Natural killer cell treated with Interleukin-12 subunit alpha and Interleukin-12 subunit beta and Interleukin-15 and Interleukin-18, amount 100 ng/mL, for 72 hours (primary cell): ENCODE measurements at regions not wholly inside any gene's neighbourhood (a gene's known extent, or its start where the extent isn't known, plus 50 kb on each side); places are given as distances from the start of the nearest gene placed in this dataset.
"Not testable (repeated sequence)": the region's sequence is repeated elsewhere in the genome, so short reads cannot be mapped to it uniquely, and the experiment has no call there.

Source experiments
- ATAC-seq, 2 donors: fragments of 150-1000 bp; cut with Tn5 transposase in 1 of 2; sonication (Bioruptor Pico), chemical (Tn5 transposase) in 1 of 2; 2 replicates each; pipeline ENCODE4 v1.10.0; 2021
- DNase-seq: peaks from one replicate; pipeline ENCODE4 v3.0.0; 2022; ENCODE audit warnings: low spot score
- H3K27ac Mint-ChIP-seq, 2 donors: 1 replicate in 1 of 2; 2 replicates in 1 of 2; pipeline ENCODE4 v1.8.0; 2022; ENCODE audit warnings: mixed read lengths in 2 of 2, mild to moderate bottlenecking in 1 of 2, moderate library complexity in 1 of 2
- H3K27me3 Mint-ChIP-seq, 2 donors: 1 replicate in 1 of 2; 2 replicates in 1 of 2; pipeline ENCODE4 v1.8.0; 2022; ENCODE audit warnings: mixed read lengths in 2 of 2
- H3K36me3 Mint-ChIP-seq: one replicate; pipeline ENCODE4 v1.8.0; 2022; ENCODE audit warnings: mixed read lengths
- H3K4me1 Mint-ChIP-seq, 2 donors: 1 replicate in 1 of 2; 2 replicates in 1 of 2; pipeline ENCODE4 v1.8.0; 2022; ENCODE audit warnings: low read depth in 2 of 2, mixed read lengths in 2 of 2, mild to moderate bottlenecking in 1 of 2
- H3K4me3 Mint-ChIP-seq: one replicate; pipeline ENCODE4 v1.8.0; 2022; ENCODE audit warnings: mixed read lengths
- H3K9me3 Mint-ChIP-seq: 2 replicates; pipeline ENCODE4 v1.8.0; 2022; ENCODE audit warnings: mixed read lengths

GRCh38 chr10:55551603-55552002 lies 750.6 kb upstream of the PCDH15 start:
- H3K27me3 Mint-ChIP-seq, result no peaks in the 10 kb centered on the region
- no peak for ATAC-seq
- no peak overlapping the region for H3K4me3 Mint-ChIP-seq
- peaks cover 13% of the 10 kb centered on the region for H3K9me3 Mint-ChIP-seq
- H3K36me3 Mint-ChIP-seq, result peaks cover 4% of the 10 kb centered on the region
- no peaks in the 10 kb centered on the region for H3K4me1 Mint-ChIP-seq
- DNase-seq, result no peak
- no peak overlapping the region for H3K27ac Mint-ChIP-seq

- Mint-ChIP-seq H3K36me3 (peaks cover 4% of the 10 kb centered on the region), H3K27ac (no peak overlapping the region), H3K9me3 (peaks cover 15% of the 10 kb centered on the region), H3K27me3 (no peaks in the 10 kb centered on the region), H3K4me1 (no peaks in the 10 kb centered on the region), H3K4me3 (no peak overlapping the region)
- ATAC-seq, result no peak
- DNase-seq, result no peak
Observed at GRCh38 chr10:55550236-55550635, 749.2 kb upstream of the PCDH15 start.

GRCh38 chr10:55537497-55537896 lies 736.5 kb upstream of the PCDH15 start:
- not testable (repeated sequence) for H3K27ac Mint-ChIP-seq, DNase-seq, H3K27me3 Mint-ChIP-seq, H3K4me1 Mint-ChIP-seq, H3K36me3 Mint-ChIP-seq, H3K4me3 Mint-ChIP-seq, ATAC-seq, H3K9me3 Mint-ChIP-seq

GRCh38 chr10:55519264-55519663 lies 718.2 kb upstream of the PCDH15 start:
- peaks cover 4% of the 10 kb centered on the region for H3K36me3 Mint-ChIP-seq
- H3K27ac Mint-ChIP-seq, result no peak overlapping the region
- H3K27me3 Mint-ChIP-seq, result no peaks in the 10 kb centered on the region
- no peaks in the 10 kb centered on the region for H3K4me1 Mint-ChIP-seq
- DNase-seq, result no peak
- H3K4me3 Mint-ChIP-seq, result no peak overlapping the region
- ATAC-seq, result no peak
- peaks cover 18% of the 10 kb centered on the region for H3K9me3 Mint-ChIP-seq

GRCh38 chr10:55518416-55518815 lies 717.4 kb upstream of the PCDH15 start:
- DNase-seq, H3K4me1 Mint-ChIP-seq, H3K27me3 Mint-ChIP-seq, H3K4me3 Mint-ChIP-seq, H3K36me3 Mint-ChIP-seq, H3K27ac Mint-ChIP-seq, ATAC-seq: not testable (repeated sequence)
- H3K9me3 Mint-ChIP-seq, result peaks cover 18% of the 10 kb centered on the region

- ATAC-seq (no peak), DNase-seq (no peak)
- no peaks in the 10 kb centered on the region for H3K36me3 Mint-ChIP-seq
- no peaks in the 10 kb centered on the region for H3K4me1 Mint-ChIP-seq
- peaks cover 7% of the 10 kb centered on the region for H3K9me3 Mint-ChIP-seq
- H3K27me3 Mint-ChIP-seq, result no peaks in the 10 kb centered on the region
- H3K27ac Mint-ChIP-seq, result no peak overlapping the region
- no peak overlapping the region for H3K4me3 Mint-ChIP-seq
Observed at GRCh38 chr10:55509168-55509567, 708.1 kb upstream of the PCDH15 start.

- no peaks in the 10 kb centered on the region for H3K27me3 Mint-ChIP-seq
- H3K27ac Mint-ChIP-seq, result no peak overlapping the region
- H3K36me3 Mint-ChIP-seq, result no peaks in the 10 kb centered on the region
- ATAC-seq (no peak), DNase-seq (no peak)
- no peak overlapping the region for H3K4me3 Mint-ChIP-seq
- H3K9me3 Mint-ChIP-seq, result peaks cover 8% of the 10 kb centered on the region
- no peaks in the 10 kb centered on the region for H3K4me1 Mint-ChIP-seq
Observed at GRCh38 chr10:55500931-55501559, 700.0 kb upstream of the PCDH15 start.

- H3K4me1 Mint-ChIP-seq, result no peaks in the 10 kb centered on the region
- peaks cover 7% of the 10 kb centered on the region for H3K9me3 Mint-ChIP-seq
- H3K4me3 Mint-ChIP-seq, result no peak overlapping the region
- DNase-seq (no peak), ATAC-seq (no peak)
- no peaks in the 10 kb centered on the region for H3K36me3 Mint-ChIP-seq
- H3K27ac Mint-ChIP-seq, result no peak overlapping the region
- H3K27me3 Mint-ChIP-seq, result no peaks in the 10 kb centered on the region
Observed at GRCh38 chr10:55497893-55498499, 697.0 kb upstream of the PCDH15 start.

GRCh38 chr10:55495555-55495954 lies 694.5 kb upstream of the PCDH15 start:
- H3K4me1 Mint-ChIP-seq, result no peaks in the 10 kb centered on the region
- H3K9me3 Mint-ChIP-seq, result peaks cover 17% of the 10 kb centered on the region
- no peak for DNase-seq
- H3K27me3 Mint-ChIP-seq, result no peaks in the 10 kb centered on the region
- no peak overlapping the region for H3K27ac Mint-ChIP-seq
- ATAC-seq, result no peak
- no peaks in the 10 kb centered on the region for H3K36me3 Mint-ChIP-seq
- no peak overlapping the region for H3K4me3 Mint-ChIP-seq

- DNase-seq (no peak), ATAC-seq (no peak)
- no peaks in the 10 kb centered on the region for H3K36me3 Mint-ChIP-seq
- H3K4me1 Mint-ChIP-seq, result no peaks in the 10 kb centered on the region
- H3K27me3 Mint-ChIP-seq, result no peaks in the 10 kb centered on the region
- H3K4me3 Mint-ChIP-seq, result no peak overlapping the region
- no peak overlapping the region for H3K27ac Mint-ChIP-seq
- H3K9me3 Mint-ChIP-seq, result peaks cover 20% of the 10 kb centered on the region
Observed at GRCh38 chr10:55491712-55492111, 690.7 kb upstream of the PCDH15 start.

- ATAC-seq, result no peak
- no peak overlapping the region for H3K4me3 Mint-ChIP-seq
- no peaks in the 10 kb centered on the region for H3K4me1 Mint-ChIP-seq
- H3K27me3 Mint-ChIP-seq, result no peaks in the 10 kb centered on the region
- H3K36me3 Mint-ChIP-seq, result peaks cover 9% of the 10 kb centered on the region
- peaks cover 15% of the 10 kb centered on the region for H3K9me3 Mint-ChIP-seq
- DNase-seq, result no peak
- no peak overlapping the region for H3K27ac Mint-ChIP-seq
Observed at GRCh38 chr10:55485827-55486226, 684.8 kb upstream of the PCDH15 start.

- no peak overlapping the region for H3K4me3 Mint-ChIP-seq
- peaks cover 17% of the 10 kb centered on the region for H3K9me3 Mint-ChIP-seq
- H3K27me3 Mint-ChIP-seq, result no peaks in the 10 kb centered on the region
- no peak for DNase-seq
- no peaks in the 10 kb centered on the region for H3K4me1 Mint-ChIP-seq
- no peak for ATAC-seq
- no peak overlapping the region for H3K27ac Mint-ChIP-seq
- peaks cover under 1% of the 10 kb centered on the region for H3K36me3 Mint-ChIP-seq
Observed at GRCh38 chr10:55476129-55476528, 675.1 kb upstream of the PCDH15 start.

- Mint-ChIP-seq H3K36me3 (no peaks in the 10 kb centered on the region), H3K4me3 (no peak overlapping the region), H3K9me3 (peaks cover 11% of the 10 kb centered on the region), H3K27ac (no peak overlapping the region), H3K4me1 (no peaks in the 10 kb centered on the region), H3K27me3 (no peaks in the 10 kb centered on the region)
- ATAC-seq, result no peak
- no peak for DNase-seq
Observed at GRCh38 chr10:55474258-55474657, 673.2 kb upstream of the PCDH15 start.

GRCh38 chr10:55470840-55471239 lies 669.8 kb upstream of the PCDH15 start:
- ATAC-seq (no peak), DNase-seq (no peak)
- Mint-ChIP-seq H3K4me1 (no peaks in the 10 kb centered on the region), H3K36me3 (no peaks in the 10 kb centered on the region), H3K4me3 (no peak overlapping the region), H3K9me3 (peaks cover 5% of the 10 kb centered on the region), H3K27ac (no peak overlapping the region), H3K27me3 (no peaks in the 10 kb centered on the region)
